Spleen (tissue), 7 donors: ENCODE measurements at regions not wholly inside any gene's neighbourhood (a gene's known extent, or its start where the extent isn't known, plus 50 kb on each side); places are given as distances from the start of the nearest gene placed in this dataset.

ENCODE experiments used
- POLR2AphosphoS5 ChIP-seq, 3 donors: sonication (generic); formaldehyde crosslinking; IDR thresholded peaks; one replicate each; pipeline ENCODE4 v1.5.1; 2017; ENCODE audit warnings: antibody characterized with exemption in 3 of 3
- TF ChIP-seq, protein P1 (sequence below), 11 experiments: fragments of 200-600 bp in 7 of 11; fragments of 450-650 bp in 4 of 11; sonication (generic) in 4 of 11; IDR thresholded peaks in 8 of 11; conservative IDR thresholded peaks in 3 of 11; 1 replicate in 7 of 11; 2 replicates in 4 of 11; pipeline versions ENCODE4 v1.4.0 to v1.8.0; 2016 to 2021; ENCODE audit warnings: antibody characterized with exemption in 11 of 11, inconsistent platforms in 4 of 11, mild to moderate bottlenecking in 1 of 11
- donor health status: DM: no; HTN: no; CAD: no; lungs with moderate emphysema.
- donor health status: DM: no; HTN: no; CAD: no.
- donor health status: DM: no; HTN: no; CAD: no.

DNA sequence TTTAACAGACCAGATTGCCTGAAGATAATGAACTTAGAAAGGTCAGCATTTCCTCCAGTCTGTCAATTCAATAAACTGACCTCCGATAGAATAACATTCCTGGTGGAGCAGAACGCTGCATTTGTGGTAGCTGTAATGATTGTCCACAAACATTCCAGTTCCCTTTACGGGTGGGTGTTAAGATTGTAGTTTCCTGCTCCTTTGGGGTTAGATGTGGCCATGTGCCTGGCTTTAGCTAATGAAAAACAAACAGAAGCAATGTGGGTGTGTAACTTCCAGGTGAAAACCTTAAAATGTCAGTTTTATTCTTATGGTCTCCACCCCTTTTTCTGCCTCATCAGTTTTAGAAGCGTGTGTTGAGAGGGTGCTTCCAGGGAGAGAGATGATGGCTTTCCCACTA lies 217.3 kb upstream of the CRY1 start:
- TF ChIP-seq, protein P1, sequence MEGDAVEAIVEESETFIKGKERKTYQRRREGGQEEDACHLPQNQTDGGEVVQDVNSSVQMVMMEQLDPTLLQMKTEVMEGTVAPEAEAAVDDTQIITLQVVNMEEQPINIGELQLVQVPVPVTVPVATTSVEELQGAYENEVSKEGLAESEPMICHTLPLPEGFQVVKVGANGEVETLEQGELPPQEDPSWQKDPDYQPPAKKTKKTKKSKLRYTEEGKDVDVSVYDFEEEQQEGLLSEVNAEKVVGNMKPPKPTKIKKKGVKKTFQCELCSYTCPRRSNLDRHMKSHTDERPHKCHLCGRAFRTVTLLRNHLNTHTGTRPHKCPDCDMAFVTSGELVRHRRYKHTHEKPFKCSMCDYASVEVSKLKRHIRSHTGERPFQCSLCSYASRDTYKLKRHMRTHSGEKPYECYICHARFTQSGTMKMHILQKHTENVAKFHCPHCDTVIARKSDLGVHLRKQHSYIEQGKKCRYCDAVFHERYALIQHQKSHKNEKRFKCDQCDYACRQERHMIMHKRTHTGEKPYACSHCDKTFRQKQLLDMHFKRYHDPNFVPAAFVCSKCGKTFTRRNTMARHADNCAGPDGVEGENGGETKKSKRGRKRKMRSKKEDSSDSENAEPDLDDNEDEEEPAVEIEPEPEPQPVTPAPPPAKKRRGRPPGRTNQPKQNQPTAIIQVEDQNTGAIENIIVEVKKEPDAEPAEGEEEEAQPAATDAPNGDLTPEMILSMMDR (IDR thresholded peaks at IDR 0.05 in 8 of 11, conservative IDR thresholded peaks at IDR 0.05 in 3 of 11) = no peak
- no peak for TF ChIP-seq POLR2AphosphoS5 (IDR thresholded peaks at IDR 0.05)
